ENCODE measurements at regions not wholly inside any gene's neighbourhood (a gene's known extent, or its start where the extent isn't known, plus 50 kb on each side); places are given as distances from the start of the nearest gene placed in this dataset.
"Not testable (repeated sequence)": the region's sequence is repeated elsewhere in the genome, so short reads cannot be mapped to it uniquely, and the experiment has no call there.

GRCh38 chr18:60018618-60019462, 119.0 kb downstream of the PMAIP1 start:
- DNase-seq (ENCODE audit: low read depth in 1 of 2, low spot score in 1 of 2): no peak

- not testable (repeated sequence) for DNase-seq (ENCODE audit: low read depth in 1 of 2, low spot score in 1 of 2)
Measured at GRCh38 chr18:60018134-60018533, 118.3 kb downstream of the PMAIP1 start.

- no peak for DNase-seq (ENCODE audit: low read depth in 1 of 2, low spot score in 1 of 2)
Measured at GRCh38 chr18:60017371-60017770, 117.6 kb downstream of the PMAIP1 start.

- DNase-seq (ENCODE audit: low read depth in 1 of 2, low spot score in 1 of 2): not testable (repeated sequence)
Measured at GRCh38 chr18:60015826-60016225, 116.0 kb downstream of the PMAIP1 start.

- not testable (repeated sequence) for DNase-seq (ENCODE audit: low read depth in 1 of 2, low spot score in 1 of 2)
Measured at GRCh38 chr18:60013148-60013547, 113.4 kb downstream of the PMAIP1 start.

GRCh38 chr18:60010984-60011383, 111.2 kb downstream of the PMAIP1 start:
- DNase-seq (ENCODE audit: low read depth in 1 of 2, low spot score in 1 of 2): no peak

- DNase-seq (ENCODE audit: low read depth in 1 of 2, low spot score in 1 of 2): no peak
Measured at GRCh38 chr18:60010513-60010912, 110.7 kb downstream of the PMAIP1 start.

- DNase-seq (ENCODE audit: low read depth in 1 of 2, low spot score in 1 of 2): no peak
Measured at GRCh38 chr18:60007661-60008060, 107.9 kb downstream of the PMAIP1 start.

- DNase-seq (ENCODE audit: low read depth in 1 of 2, low spot score in 1 of 2): no peak
Measured at GRCh38 chr18:60003610-60004185, 103.9 kb downstream of the PMAIP1 start.

GRCh38 chr18:59996370-59996966, 96.7 kb downstream of the PMAIP1 start:
- no peak for DNase-seq (ENCODE audit: low read depth in 1 of 2, low spot score in 1 of 2)

GRCh38 chr18:59994357-59994756, 94.6 kb downstream of the PMAIP1 start:
- no peak for DNase-seq (ENCODE audit: low read depth in 1 of 2, low spot score in 1 of 2)

- DNase-seq (ENCODE audit: low read depth in 1 of 2, low spot score in 1 of 2): no peak
Measured at GRCh38 chr18:59993560-59993959, 93.8 kb downstream of the PMAIP1 start.

GRCh38 chr18:59990121-59990823, 90.5 kb downstream of the PMAIP1 start:
- no peak for DNase-seq (ENCODE audit: low read depth in 1 of 2, low spot score in 1 of 2)

- DNase-seq (ENCODE audit: low read depth in 1 of 2, low spot score in 1 of 2): peak in 1 of 2 donors; percentile 21
Measured at GRCh38 chr18:59988098-59988706, 88.4 kb downstream of the PMAIP1 start.

- DNase-seq (ENCODE audit: low read depth in 1 of 2, low spot score in 1 of 2): no peak
Measured at GRCh38 chr18:59987102-59987501, 87.3 kb downstream of the PMAIP1 start.

- no peak for DNase-seq (ENCODE audit: low read depth in 1 of 2, low spot score in 1 of 2)
Measured at GRCh38 chr18:59986139-59986538, 86.3 kb downstream of the PMAIP1 start.

GRCh38 chr18:59985289-59985688, 85.5 kb downstream of the PMAIP1 start:
- no peak for DNase-seq (ENCODE audit: low read depth in 1 of 2, low spot score in 1 of 2)

- DNase-seq (ENCODE audit: low read depth in 1 of 2, low spot score in 1 of 2): no peak
Measured at GRCh38 chr18:59983506-59983905, 83.7 kb downstream of the PMAIP1 start.

- no peak for DNase-seq (ENCODE audit: low read depth in 1 of 2, low spot score in 1 of 2)
Measured at GRCh38 chr18:59980188-59980637, 80.4 kb downstream of the PMAIP1 start.

- DNase-seq (ENCODE audit: low read depth in 1 of 2, low spot score in 1 of 2): no peak
Measured at GRCh38 chr18:59971871-59972428, 72.2 kb downstream of the PMAIP1 start.

GRCh38 chr18:59971144-59971543, 71.3 kb downstream of the PMAIP1 start:
- not testable (repeated sequence) for DNase-seq (ENCODE audit: low read depth in 1 of 2, low spot score in 1 of 2)
